MM.1S (cell line): ENCODE measurements at regions not wholly inside any gene's neighbourhood (a gene's known extent, or its start where the extent isn't known, plus 50 kb on each side); places are given as distances from the start of the nearest gene placed in this dataset.

Experiments
- DNase-seq: peaks from one replicate; pipeline ENCODE4 v3.0.0-alpha.2; 2015
- H2AFZ ChIP-seq: fragments of 300-600 bp; sonication (generic); 2 replicates; pipeline ENCODE4 v1.6.0; 2016; ENCODE audit warnings: antibody characterized with exemption, low read length
- H3F3A ChIP-seq: fragments of 300-600 bp; sonication (generic); 2 replicates; pipeline ENCODE4 v1.6.1; 2016; ENCODE audit warnings: mild to moderate bottlenecking, antibody characterized with exemption, low read length, moderate library complexity, mixed read lengths; ENCODE audit not compliant: insufficient read depth
- H3K27ac ChIP-seq: fragments of 300-600 bp; sonication (generic); 2 replicates; pipeline ENCODE4 v1.5.1; 2016; ENCODE audit warnings: mild to moderate bottlenecking, low read length
- H3K27me3 ChIP-seq: fragments of 300-600 bp; sonication (generic); replicated peaks from 2 replicates; pipeline ENCODE4 v1.6.0; 2016; ENCODE audit warnings: low read length; ENCODE audit not compliant: insufficient read depth
- H3K36me3 ChIP-seq: fragments of 300-600 bp; sonication (generic); replicated peaks from 2 replicates; pipeline ENCODE4 v1.6.1; 2016; ENCODE audit warnings: mild to moderate bottlenecking, low read length, mixed read lengths; ENCODE audit not compliant: insufficient read depth
- H3K4me1 ChIP-seq: fragments of 300-600 bp; sonication (generic); 2 replicates; pipeline ENCODE4 v1.6.1; 2016; ENCODE audit warnings: low read length, mixed read lengths
- H3K4me2 ChIP-seq: fragments of 300-600 bp; sonication (generic); 2 replicates; pipeline ENCODE4 v1.6.0; 2016; ENCODE audit warnings: low read depth, low read length
- H3K4me3 ChIP-seq: fragments of 300-600 bp; sonication (generic); 2 replicates; pipeline ENCODE4 v1.5.1; 2016; ENCODE audit warnings: low read length, mixed read lengths
- H3K79me2 ChIP-seq: fragments of 300-600 bp; sonication (generic); 2 replicates; pipeline ENCODE4 v1.6.1; 2016; ENCODE audit warnings: mixed run types, low read length, mixed read lengths
- H3K9ac ChIP-seq: fragments of 300-600 bp; sonication (generic); 2 replicates; pipeline ENCODE4 v1.6.1; 2016; ENCODE audit warnings: low read length, mixed read lengths
- H3K9me2 ChIP-seq: fragments of 300-600 bp; sonication (generic); replicated peaks from 2 replicates; pipeline ENCODE4 v1.6.1; 2016; ENCODE audit warnings: mild to moderate bottlenecking, low read length, mixed read lengths; ENCODE audit not compliant: insufficient read depth
- H3K9me3 ChIP-seq: fragments of 300-600 bp; sonication (generic); replicated peaks from 2 replicates; pipeline ENCODE4 v1.6.1; 2016; ENCODE audit warnings: mild to moderate bottlenecking, low read length, mixed read lengths; ENCODE audit not compliant: insufficient read depth
- H4K20me1 ChIP-seq: fragments of 300-600 bp; sonication (generic); 2 replicates; pipeline ENCODE4 v1.6.1; 2016; ENCODE audit warnings: mild to moderate bottlenecking, low read length, moderate library complexity, mixed read lengths; ENCODE audit not compliant: insufficient read depth
- CTCF ChIP-seq: fragments of 300-600 bp; sonication (generic); IDR thresholded peaks from 2 replicates; pipeline ENCODE4 v1.5.1; 2016; ENCODE audit warnings: antibody characterized with exemption, low read length, mixed read lengths
- EZH2 ChIP-seq: fragments of 300-600 bp; sonication (generic); optimal IDR thresholded peaks from 2 replicates; pipeline ENCODE3; 2017; ENCODE audit warnings: low read depth, mild to moderate bottlenecking, antibody characterized with exemption, low read length, mixed read lengths
- EZH2phosphoT487 ChIP-seq: fragments of 300-600 bp; sonication (generic); IDR thresholded peaks from 2 replicates; pipeline ENCODE4 v1.6.1; 2018; ENCODE audit warnings: antibody characterized with exemption, low read length

- Histone ChIP-seq H3K36me3 (no peaks in the 10 kb centered on the region), H3K79me2 (no peaks in the 10 kb centered on the region), H2AFZ (no peak overlapping the region), H4K20me1 (no peaks in the 10 kb centered on the region), H3K4me2 (no peak overlapping the region), H3K9me3 (no peaks in the 10 kb centered on the region), H3K4me3 (no peak overlapping the region), H3K9me2 (no peaks in the 10 kb centered on the region), H3K9ac (no peak overlapping the region), H3K4me1 (no peaks in the 10 kb centered on the region), H3F3A (no peaks in the 10 kb centered on the region), H3K27ac (no peak overlapping the region), H3K27me3 (no peaks in the 10 kb centered on the region)
- no peak for DNase-seq
- TF ChIP-seq EZH2phosphoT487: no peak
- no peak for TF ChIP-seq CTCF
- no peak for TF ChIP-seq EZH2
Measured at GRCh38 chr7:87007038-87007437, 52.4 kb downstream of the ELAPOR2 start.

GRCh38 chr7:87004956-87005355 is 54.5 kb downstream of the ELAPOR2 start:
- no peak overlapping the region for H3K9ac ChIP-seq
- H3K9me2 ChIP-seq: no peaks in the 10 kb centered on the region
- no peak overlapping the region for H3K4me3 ChIP-seq
- no peaks in the 10 kb centered on the region for H3F3A ChIP-seq
- no peaks in the 10 kb centered on the region for H3K4me1 ChIP-seq
- DNase-seq: no peak
- no peaks in the 10 kb centered on the region for H3K36me3 ChIP-seq
- H3K27ac ChIP-seq: no peak overlapping the region
- no peaks in the 10 kb centered on the region for H3K79me2 ChIP-seq
- no peaks in the 10 kb centered on the region for H3K27me3 ChIP-seq
- TF ChIP-seq CTCF: no peak
- TF ChIP-seq EZH2phosphoT487: no peak
- no peak for TF ChIP-seq EZH2
- no peak overlapping the region for H3K4me2 ChIP-seq
- H4K20me1 ChIP-seq: no peaks in the 10 kb centered on the region
- H2AFZ ChIP-seq: no peak overlapping the region
- no peaks in the 10 kb centered on the region for H3K9me3 ChIP-seq

- Histone ChIP-seq H3K27me3 (no peaks in the 10 kb centered on the region), H3K4me2 (no peak overlapping the region), H2AFZ (no peak overlapping the region), H3K36me3 (no peaks in the 10 kb centered on the region), H3K9me2 (no peaks in the 10 kb centered on the region), H3K4me3 (no peak overlapping the region), H3K27ac (no peak overlapping the region), H3K9me3 (no peaks in the 10 kb centered on the region), H3K79me2 (no peaks in the 10 kb centered on the region), H3K4me1 (no peaks in the 10 kb centered on the region), H3K9ac (no peak overlapping the region), H4K20me1 (no peaks in the 10 kb centered on the region), H3F3A (no peaks in the 10 kb centered on the region)
- DNase-seq: no peak
- TF ChIP-seq EZH2phosphoT487 (no peak), CTCF (no peak), EZH2 (no peak)
Measured at GRCh38 chr7:87003872-87004798, 55.3 kb downstream of the ELAPOR2 start.
